Neural cell (in vitro differentiated cells): ENCODE measurements at regions not wholly inside any gene's neighbourhood (a gene's known extent, or its start where the extent isn't known, plus 50 kb on each side); places are given as distances from the start of the nearest gene placed in this dataset.

Source experiments
- H2AFZ ChIP-seq: fragments of 200-600, 300-800 bp; sonication (generic), shearing (Covaris generic); 2 replicates; pipeline ENCODE4 v1.6.0; 2014; ENCODE audit warnings: low read depth, mild to moderate bottlenecking, antibody characterized with exemption, low read length, moderate library complexity
- H3F3A ChIP-seq: fragments of 200-600 bp; shearing (Covaris generic); 2 replicates; pipeline ENCODE4 v1.6.1; 2016; ENCODE audit warnings: mild to moderate bottlenecking, moderate library complexity, mixed read lengths, antibody characterized with exemption, low read length; ENCODE audit not compliant: insufficient read depth, poor library complexity, severe bottlenecking
- H3K27ac ChIP-seq: fragments of 200-600, 300-800 bp; sonication (generic), shearing (Covaris generic); 2 replicates; pipeline ENCODE4 v1.5.1; 2014; ENCODE audit warnings: mild to moderate bottlenecking, low read length, moderate library complexity
- H3K27me3 ChIP-seq: fragments of 300-800, 200-600 bp; sonication (generic), shearing (Covaris generic); 2 replicates; pipeline ENCODE4 v1.6.0; 2014; ENCODE audit warnings: mild to moderate bottlenecking, low read depth, low read length, moderate library complexity; ENCODE audit not compliant: insufficient read depth
- H3K36me3 ChIP-seq: fragments of 300-800, 200-600 bp; sonication (generic), shearing (Covaris generic); 2 replicates; pipeline ENCODE4 v1.5.1; 2014; ENCODE audit warnings: mild to moderate bottlenecking, antibody characterized with exemption, low read length, moderate library complexity; ENCODE audit not compliant: insufficient read depth
- H3K4me2 ChIP-seq: fragments of 300-800, 200-600 bp; sonication (generic), shearing (Covaris generic); 2 replicates; pipeline ENCODE4 v1.6.0; 2014; ENCODE audit warnings: mild to moderate bottlenecking, low read length
- H3K4me3 ChIP-seq: fragments of 300-800, 200-600 bp; sonication (generic), shearing (Covaris generic); 2 replicates; pipeline ENCODE4 v1.5.1; 2014; ENCODE audit warnings: mild to moderate bottlenecking, low read length, moderate library complexity
- H3K79me2 ChIP-seq: fragments of 200-600 bp; shearing (Covaris generic); replicated peaks from 2 replicates; pipeline ENCODE4 v1.6.0; 2014; ENCODE audit warnings: mild to moderate bottlenecking, low read length, moderate library complexity; ENCODE audit not compliant: insufficient read depth
- H3K9ac ChIP-seq: fragments of 300-800, 200-600 bp; sonication (generic), shearing (Covaris generic); 2 replicates; pipeline ENCODE4 v1.6.1; 2016; ENCODE audit warnings: mild to moderate bottlenecking, low read length, mixed read lengths
- H3K9me2 ChIP-seq: fragments of 200-600 bp; shearing (Covaris generic); 2 replicates; pipeline ENCODE4 v1.6.1; 2016; ENCODE audit warnings: mild to moderate bottlenecking, low read length, mixed read lengths; ENCODE audit not compliant: insufficient read depth
- H3K9me3 ChIP-seq: fragments of 200-600, 300-800 bp; sonication (generic), shearing (Covaris generic); 2 replicates; pipeline ENCODE4 v1.6.1; 2016; ENCODE audit warnings: mild to moderate bottlenecking, mixed run types, low read length, moderate library complexity, mixed read lengths
- H4K20me1 ChIP-seq: fragments of 200-600 bp; shearing (Covaris generic); 2 replicates; pipeline ENCODE4 v1.6.1; 2016; ENCODE audit warnings: mild to moderate bottlenecking, mixed run types; ENCODE audit not compliant: insufficient read depth
- EP300 ChIP-seq: fragments of 450-650 bp; conservative IDR thresholded peaks from 2 replicates; pipeline ENCODE4 v1.6.1; 2014; ENCODE audit warnings: antibody characterized with exemption, mild to moderate bottlenecking, moderate library complexity; ENCODE audit not compliant: poor library complexity, severe bottlenecking
- EZH2 ChIP-seq: fragments of 200-600, 300-800 bp; shearing (Covaris generic), sonication (generic); IDR thresholded peaks from 2 replicates; pipeline ENCODE4 v1.6.1; 2014; ENCODE audit warnings: antibody characterized with exemption, low read length, borderline replicate concordance, mild to moderate bottlenecking; ENCODE audit not compliant: insufficient read depth, poor library complexity, severe bottlenecking
- MXI1 ChIP-seq: fragments of 450-650 bp; conservative IDR thresholded peaks from 2 replicates; pipeline ENCODE4 v1.6.1; 2014; ENCODE audit warnings: antibody characterized with exemption, mild to moderate bottlenecking; ENCODE audit not compliant: poor library complexity, severe bottlenecking
- POLR2AphosphoS5 ChIP-seq: IDR thresholded peaks from 2 replicates; pipeline ENCODE4 v1.6.1; 2012
- RAD21 ChIP-seq: fragments of 450-650 bp; conservative IDR thresholded peaks from 2 replicates; pipeline ENCODE4 v1.6.1; 2014; ENCODE audit warnings: antibody characterized with exemption, mild to moderate bottlenecking, moderate library complexity
- SMC3 ChIP-seq: fragments of 450-650 bp; conservative IDR thresholded peaks from 2 replicates; pipeline ENCODE4 v1.6.1; 2014; ENCODE audit warnings: antibody characterized with exemption, mild to moderate bottlenecking, moderate library complexity; ENCODE audit not compliant: poor library complexity
- TAF1 ChIP-seq: IDR thresholded peaks from 2 replicates; pipeline ENCODE4 v1.6.1; 2012; ENCODE audit warnings: low read depth
- TF ChIP-seq, protein P1 (sequence below): IDR thresholded peaks from 2 replicates; pipeline ENCODE4 v1.6.1; 2012; ENCODE audit warnings: borderline replicate concordance
- TF ChIP-seq, protein P2 (sequence below): fragments of 450-650 bp; IDR thresholded peaks from 2 replicates; pipeline ENCODE4 v1.5.1; 2014; ENCODE audit warnings: antibody characterized with exemption, mild to moderate bottlenecking, moderate library complexity; ENCODE audit not compliant: poor library complexity, severe bottlenecking

DNA sequence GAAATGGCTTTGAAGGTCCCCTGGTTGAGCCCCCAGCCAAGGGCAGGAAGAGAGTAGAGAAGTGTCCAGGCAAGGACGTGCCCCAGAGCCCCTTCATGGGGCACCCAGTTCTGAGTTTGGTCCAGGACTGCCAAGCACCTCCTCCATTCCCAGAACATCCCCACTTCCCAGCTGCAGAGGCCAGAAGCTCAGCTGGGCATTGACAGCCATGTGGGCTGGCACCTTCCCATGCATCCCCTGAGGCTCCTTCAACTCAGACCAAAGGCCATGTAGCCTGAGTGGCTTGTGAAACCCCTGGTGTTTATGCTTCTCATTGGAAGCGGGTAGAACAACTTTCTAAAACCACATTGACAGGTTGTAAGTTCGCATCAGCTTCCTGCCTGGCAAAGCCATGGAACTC is 789.6 kb downstream of the TBC1D22A start:
- H3K36me3 ChIP-seq = no peaks in the 10 kb centered on the region

DNA sequence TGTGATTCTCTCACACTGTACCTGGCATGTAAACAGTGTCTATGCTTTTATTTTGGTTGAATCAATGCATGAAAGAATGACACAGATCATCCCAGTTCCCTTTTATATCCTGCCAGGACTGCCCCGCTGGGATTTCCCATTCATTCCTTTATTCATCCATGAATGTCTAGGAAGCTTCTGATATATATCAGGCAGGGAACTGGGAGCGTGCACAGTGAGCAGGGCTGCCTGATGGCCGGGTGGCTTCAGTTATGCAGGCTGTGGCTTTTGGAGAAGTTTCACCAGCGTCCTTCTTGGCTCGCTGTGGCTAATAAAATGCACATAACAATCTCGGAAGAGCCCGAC is 789.0 kb downstream of the TBC1D22A start:
- H4K20me1 ChIP-seq = no peaks in the 10 kb centered on the region
- H3K4me2 ChIP-seq = no peak overlapping the region
- H3K9me3 ChIP-seq = no peaks in the 10 kb centered on the region
- no peaks in the 10 kb centered on the region for H3F3A ChIP-seq
- H3K36me3 ChIP-seq = no peaks in the 10 kb centered on the region
- H2AFZ ChIP-seq = no peak overlapping the region
- no peaks in the 10 kb centered on the region for H3K79me2 ChIP-seq
- H3K27ac ChIP-seq = no peak overlapping the region
- H3K4me3 ChIP-seq = no peak overlapping the region
- TF ChIP-seq EP300 (no peak), RAD21 (no peak), POLR2AphosphoS5 (no peak), EZH2 (no peak), MXI1 (no peak), TAF1 (no peak), SMC3 (no peak)
- TF ChIP-seq, protein P1, sequence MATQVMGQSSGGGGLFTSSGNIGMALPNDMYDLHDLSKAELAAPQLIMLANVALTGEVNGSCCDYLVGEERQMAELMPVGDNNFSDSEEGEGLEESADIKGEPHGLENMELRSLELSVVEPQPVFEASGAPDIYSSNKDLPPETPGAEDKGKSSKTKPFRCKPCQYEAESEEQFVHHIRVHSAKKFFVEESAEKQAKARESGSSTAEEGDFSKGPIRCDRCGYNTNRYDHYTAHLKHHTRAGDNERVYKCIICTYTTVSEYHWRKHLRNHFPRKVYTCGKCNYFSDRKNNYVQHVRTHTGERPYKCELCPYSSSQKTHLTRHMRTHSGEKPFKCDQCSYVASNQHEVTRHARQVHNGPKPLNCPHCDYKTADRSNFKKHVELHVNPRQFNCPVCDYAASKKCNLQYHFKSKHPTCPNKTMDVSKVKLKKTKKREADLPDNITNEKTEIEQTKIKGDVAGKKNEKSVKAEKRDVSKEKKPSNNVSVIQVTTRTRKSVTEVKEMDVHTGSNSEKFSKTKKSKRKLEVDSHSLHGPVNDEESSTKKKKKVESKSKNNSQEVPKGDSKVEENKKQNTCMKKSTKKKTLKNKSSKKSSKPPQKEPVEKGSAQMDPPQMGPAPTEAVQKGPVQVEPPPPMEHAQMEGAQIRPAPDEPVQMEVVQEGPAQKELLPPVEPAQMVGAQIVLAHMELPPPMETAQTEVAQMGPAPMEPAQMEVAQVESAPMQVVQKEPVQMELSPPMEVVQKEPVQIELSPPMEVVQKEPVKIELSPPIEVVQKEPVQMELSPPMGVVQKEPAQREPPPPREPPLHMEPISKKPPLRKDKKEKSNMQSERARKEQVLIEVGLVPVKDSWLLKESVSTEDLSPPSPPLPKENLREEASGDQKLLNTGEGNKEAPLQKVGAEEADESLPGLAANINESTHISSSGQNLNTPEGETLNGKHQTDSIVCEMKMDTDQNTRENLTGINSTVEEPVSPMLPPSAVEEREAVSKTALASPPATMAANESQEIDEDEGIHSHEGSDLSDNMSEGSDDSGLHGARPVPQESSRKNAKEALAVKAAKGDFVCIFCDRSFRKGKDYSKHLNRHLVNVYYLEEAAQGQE = no peak
- TF ChIP-seq, protein P2, sequence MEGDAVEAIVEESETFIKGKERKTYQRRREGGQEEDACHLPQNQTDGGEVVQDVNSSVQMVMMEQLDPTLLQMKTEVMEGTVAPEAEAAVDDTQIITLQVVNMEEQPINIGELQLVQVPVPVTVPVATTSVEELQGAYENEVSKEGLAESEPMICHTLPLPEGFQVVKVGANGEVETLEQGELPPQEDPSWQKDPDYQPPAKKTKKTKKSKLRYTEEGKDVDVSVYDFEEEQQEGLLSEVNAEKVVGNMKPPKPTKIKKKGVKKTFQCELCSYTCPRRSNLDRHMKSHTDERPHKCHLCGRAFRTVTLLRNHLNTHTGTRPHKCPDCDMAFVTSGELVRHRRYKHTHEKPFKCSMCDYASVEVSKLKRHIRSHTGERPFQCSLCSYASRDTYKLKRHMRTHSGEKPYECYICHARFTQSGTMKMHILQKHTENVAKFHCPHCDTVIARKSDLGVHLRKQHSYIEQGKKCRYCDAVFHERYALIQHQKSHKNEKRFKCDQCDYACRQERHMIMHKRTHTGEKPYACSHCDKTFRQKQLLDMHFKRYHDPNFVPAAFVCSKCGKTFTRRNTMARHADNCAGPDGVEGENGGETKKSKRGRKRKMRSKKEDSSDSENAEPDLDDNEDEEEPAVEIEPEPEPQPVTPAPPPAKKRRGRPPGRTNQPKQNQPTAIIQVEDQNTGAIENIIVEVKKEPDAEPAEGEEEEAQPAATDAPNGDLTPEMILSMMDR = no peak
- H3K27me3 ChIP-seq = no peaks in the 10 kb centered on the region
- no peak overlapping the region for H3K9ac ChIP-seq
- H3K9me2 ChIP-seq = no peaks in the 10 kb centered on the region

More for the DNA sequence above, 789.6 kb downstream of the TBC1D22A start:
- H3K4me3 ChIP-seq = no peak overlapping the region
- TF ChIP-seq SMC3 = no peak
- TF ChIP-seq, protein P1 = no peak
- TF ChIP-seq, protein P2 = no peak
- H3K79me2 ChIP-seq = no peaks in the 10 kb centered on the region
- H4K20me1 ChIP-seq = no peaks in the 10 kb centered on the region
- no peak overlapping the region for H3K4me2 ChIP-seq
- H3K9me2 ChIP-seq = no peaks in the 10 kb centered on the region
- H3K27me3 ChIP-seq = no peaks in the 10 kb centered on the region
- H3K9me3 ChIP-seq = no peaks in the 10 kb centered on the region
- no peak overlapping the region for H3K9ac ChIP-seq
- H2AFZ ChIP-seq = no peak overlapping the region
- no peaks in the 10 kb centered on the region for H3F3A ChIP-seq
- no peak overlapping the region for H3K27ac ChIP-seq
